WTC11 (cell line): ENCODE measurements at regions not wholly inside any gene's neighbourhood (a gene's known extent, or its start where the extent isn't known, plus 50 kb on each side); places are given as distances from the start of the nearest gene placed in this dataset.

Experiments used
- ATAC-seq: fragments of 200-7000 bp; cut with Tn5 transposase; 2 replicates; pipeline ENCODE4 v1.10.0; 2021; ENCODE audit warnings: mild to moderate bottlenecking, moderate library complexity
- CTCF ChIA-PET: fragments of 300-600 bp; sonication (Branson Sonifier 250); formaldehyde crosslinking; loops from one replicate; lab custom pipeline; 2021; ENCODE audit warnings: antibody characterized with exemption; lab: Charles Lee
- POLR2A ChIA-PET: fragments of 350-600 bp; sonication (Branson Sonifier 250); formaldehyde crosslinking; loops from one replicate; lab custom pipeline; 2021; ENCODE audit warnings: antibody characterized with exemption; lab: Charles Lee
- DNase-seq: peaks from one replicate; pipeline ENCODE4 v3.0.0; 2021; ENCODE audit warnings: low spot score
- H3K27ac Mint-ChIP-seq: 2 replicates; pipeline ENCODE4 v1.8.0; 2021; ENCODE audit warnings: mixed read lengths
- H3K27me3 Mint-ChIP-seq: 2 replicates; pipeline ENCODE4 v1.8.0; 2021; ENCODE audit warnings: low read depth, mild to moderate bottlenecking, moderate library complexity, mixed read lengths
- H3K36me3 Mint-ChIP-seq: 2 replicates; pipeline ENCODE4 v1.8.0; 2021; ENCODE audit warnings: mixed read lengths
- H3K4me1 Mint-ChIP-seq: 2 replicates; pipeline ENCODE4 v1.8.0; 2022; ENCODE audit warnings: mixed read lengths
- H3K4me3 Mint-ChIP-seq: 2 replicates; pipeline ENCODE4 v1.8.0; 2021; ENCODE audit warnings: mild to moderate bottlenecking, moderate library complexity, mixed read lengths
- H3K9me3 Mint-ChIP-seq: 2 replicates; pipeline ENCODE4 v1.8.0; 2021; ENCODE audit warnings: mixed read lengths
- ATF1 ChIP-seq: sonication (generic); formaldehyde crosslinking; IDR thresholded peaks from 2 replicates; pipeline ENCODE4 v1.8.1; 2023; ENCODE audit warnings: mild to moderate bottlenecking, moderate library complexity, missing genetic modification reagents
- ELF4 ChIP-seq: sonication (generic); formaldehyde crosslinking; IDR thresholded peaks from 2 replicates; pipeline ENCODE4 v1.8.1; 2022; ENCODE audit warnings: low read depth, mild to moderate bottlenecking, moderate library complexity, missing genetic modification reagents
- ESRRA ChIP-seq: sonication (generic); formaldehyde crosslinking; IDR thresholded peaks from 2 replicates; pipeline ENCODE4 v1.8.1; 2022; ENCODE audit warnings: mild to moderate bottlenecking, missing genetic modification reagents, borderline replicate concordance
- HMGA2 ChIP-seq: fragments of 250-450 bp; sonication (Bioruptor Pico); IDR thresholded peaks from 2 replicates; pipeline ENCODE4 v1.4.0; 2021; ENCODE audit warnings: mild to moderate bottlenecking, moderate library complexity
- JAZF1 ChIP-seq: fragments of 250-450 bp; sonication (Bioruptor Pico); IDR thresholded peaks from 2 replicates; pipeline ENCODE4 v1.9.0; 2021; ENCODE audit warnings: moderate library complexity, mild to moderate bottlenecking, inconsistent platforms
- MLX ChIP-seq: sonication (generic); formaldehyde crosslinking; IDR thresholded peaks from 2 replicates; pipeline ENCODE4 v1.8.1; 2023; ENCODE audit warnings: mild to moderate bottlenecking, missing genetic modification reagents, moderate library complexity
- PRDM15 ChIP-seq: sonication (generic); formaldehyde crosslinking; IDR thresholded peaks from 2 replicates; pipeline ENCODE4 v1.8.0; 2022; ENCODE audit warnings: missing genetic modification reagents
- PRRX2 ChIP-seq: fragments of 250-450 bp; sonication (Bioruptor Pico); IDR thresholded peaks from 2 replicates; pipeline ENCODE4 v1.8.0; 2021; ENCODE audit warnings: mild to moderate bottlenecking
- RORB ChIP-seq: fragments of 250-450 bp; sonication (Bioruptor Pico); IDR thresholded peaks from 2 replicates; pipeline ENCODE4 v1.9.0; 2021; ENCODE audit warnings: mild to moderate bottlenecking
- TEAD4 ChIP-seq: sonication (generic); formaldehyde crosslinking; IDR thresholded peaks from 2 replicates; pipeline ENCODE4 v1.8.0; 2022; ENCODE audit warnings: mild to moderate bottlenecking, missing genetic modification reagents
- ZNF138 ChIP-seq: sonication (generic); formaldehyde crosslinking; conservative IDR thresholded peaks from 2 replicates; pipeline ENCODE4 v1.8.1; 2022; ENCODE audit warnings: mild to moderate bottlenecking, moderate library complexity, missing genetic modification reagents
- ZNF219 ChIP-seq: sonication (generic); formaldehyde crosslinking; IDR thresholded peaks from 2 replicates; pipeline ENCODE4 v1.8.0; 2023; ENCODE audit warnings: missing genetic modification reagents, mild to moderate bottlenecking, borderline replicate concordance
- ZNF232 ChIP-seq: sonication (generic); formaldehyde crosslinking; IDR thresholded peaks from 2 replicates; pipeline ENCODE4 v1.8.0; 2022; ENCODE audit warnings: mild to moderate bottlenecking, missing genetic modification reagents
- ZNF317 ChIP-seq: sonication (generic); formaldehyde crosslinking; IDR thresholded peaks from 2 replicates; pipeline ENCODE4 v1.8.1; 2023; ENCODE audit warnings: low read depth, mild to moderate bottlenecking, moderate library complexity, missing genetic modification reagents, borderline replicate concordance
- TF ChIP-seq, protein P1 (sequence below): sonication (generic); formaldehyde crosslinking; IDR thresholded peaks from 2 replicates; pipeline ENCODE4 v1.8.0; 2022; ENCODE audit warnings: mild to moderate bottlenecking, missing genetic modification reagents
- TF ChIP-seq, protein P2 (sequence below): fragments of 250-450 bp; sonication (Bioruptor Pico); IDR thresholded peaks from 2 replicates; pipeline ENCODE4 v1.8.0; 2021; ENCODE audit warnings: mild to moderate bottlenecking
- TF ChIP-seq, protein P3 (sequence below): sonication (generic); formaldehyde crosslinking; IDR thresholded peaks from 2 replicates; pipeline ENCODE4 v1.8.1; 2023; ENCODE audit warnings: mild to moderate bottlenecking, missing genetic modification reagents
- TF ChIP-seq, protein P4 (sequence below): sonication (generic); formaldehyde crosslinking; IDR thresholded peaks from 2 replicates; pipeline ENCODE4 v1.8.1; 2022; ENCODE audit warnings: low read depth, missing genetic modification reagents, borderline replicate concordance
- TF ChIP-seq, protein P5 (sequence below): sonication (generic); formaldehyde crosslinking; IDR thresholded peaks from 2 replicates; pipeline ENCODE4 v1.8.0; 2022; ENCODE audit warnings: mild to moderate bottlenecking, missing genetic modification reagents
- TF ChIP-seq, protein P6 (sequence below): sonication (generic); formaldehyde crosslinking; IDR thresholded peaks from 2 replicates; pipeline ENCODE4 v1.8.1; 2023; ENCODE audit warnings: mild to moderate bottlenecking, missing genetic modification reagents

DNA sequence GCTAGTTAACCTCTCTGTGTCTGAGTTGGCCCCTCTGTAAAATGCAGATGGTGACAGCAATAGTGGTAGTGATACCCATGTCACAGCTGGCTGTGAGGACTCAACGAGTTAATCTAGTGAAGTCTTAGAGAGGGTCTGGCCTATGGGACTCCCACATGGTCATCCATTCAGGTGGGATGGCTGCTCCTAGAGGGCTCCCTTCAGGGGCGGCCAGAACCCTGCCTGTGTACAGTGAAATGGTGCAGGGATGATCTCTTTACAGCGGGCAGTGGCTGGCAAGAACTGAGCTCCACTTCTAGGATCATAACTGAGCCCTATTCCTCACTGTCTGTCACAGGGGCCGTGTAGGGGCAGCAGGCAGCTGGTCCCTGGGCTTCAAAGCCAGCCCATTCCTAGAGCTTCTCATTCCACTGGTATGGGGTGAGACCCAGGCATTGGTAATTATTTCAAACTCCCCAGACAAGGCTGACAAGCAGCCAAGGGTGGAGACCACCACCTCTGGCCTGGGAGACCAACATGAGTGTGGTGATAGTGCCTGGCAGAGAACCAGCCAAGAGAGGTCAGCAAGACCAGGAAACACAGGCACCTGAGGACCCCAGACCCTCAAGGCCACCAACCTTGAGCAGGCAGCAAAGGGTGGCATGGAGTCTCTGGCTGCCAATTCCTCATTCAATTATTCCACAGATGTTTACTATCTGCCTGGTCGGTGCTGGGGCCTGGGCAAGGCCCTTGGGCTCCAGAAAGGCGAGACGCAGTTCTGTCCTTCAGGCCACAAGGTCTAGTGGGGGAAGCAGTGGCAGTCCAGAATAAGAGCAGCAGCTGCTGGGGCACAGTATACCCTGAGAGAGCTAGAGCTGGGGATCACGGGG, 103.4 kb downstream of the MRPL14 start:
- Mint-ChIP-seq H3K27ac (no peak overlapping the region), H3K4me3 (no peak overlapping the region), H3K27me3 (no peaks in the 10 kb centered on the region)
- DNase-seq (no peak), ATAC-seq (no peak)
- POLR2A ChIA-PET, result no interaction called here
- CTCF ChIA-PET, result interaction anchor here (0.5 to 1.8 kb wide), 5 partner anchors 51 to 160 kb away, joined by 3 to 5 read pairs (median 3); no protein-coding TSS in a partner anchor
- TF ChIP-seq ATF1 (no peak), ZNF317 (CRISPR knock-in tag) (no peak)
- TF ChIP-seq, protein P1, sequence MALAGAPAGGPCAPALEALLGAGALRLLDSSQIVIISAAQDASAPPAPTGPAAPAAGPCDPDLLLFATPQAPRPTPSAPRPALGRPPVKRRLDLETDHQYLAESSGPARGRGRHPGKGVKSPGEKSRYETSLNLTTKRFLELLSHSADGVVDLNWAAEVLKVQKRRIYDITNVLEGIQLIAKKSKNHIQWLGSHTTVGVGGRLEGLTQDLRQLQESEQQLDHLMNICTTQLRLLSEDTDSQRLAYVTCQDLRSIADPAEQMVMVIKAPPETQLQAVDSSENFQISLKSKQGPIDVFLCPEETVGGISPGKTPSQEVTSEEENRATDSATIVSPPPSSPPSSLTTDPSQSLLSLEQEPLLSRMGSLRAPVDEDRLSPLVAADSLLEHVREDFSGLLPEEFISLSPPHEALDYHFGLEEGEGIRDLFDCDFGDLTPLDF (CRISPR knock-in tag), result no peak
- TF ChIP-seq, all 79 proteins: peak for 0
- no peaks in the 10 kb centered on the region for H3K36me3 Mint-ChIP-seq
- H3K9me3 Mint-ChIP-seq, result peaks cover 2% of the 10 kb centered on the region; the same call in 1 of the 2 replicates
- H3K4me1 Mint-ChIP-seq, result no peaks in the 10 kb centered on the region

- ATAC-seq (no peak), DNase-seq (no peak)
- H3K27ac Mint-ChIP-seq, result no peak overlapping the region
- ChIA-PET CTCF (interaction anchor here (0.5 to 1.9 kb wide), 4 partner anchors 40 to 159 kb away, joined by 3 to 11 read pairs (median 4); no protein-coding TSS in a partner anchor), POLR2A (no interaction called here)
- H3K9me3 Mint-ChIP-seq, result peaks cover 5% of the 10 kb centered on the region; the same call in 1 of the 2 replicates
- H3K4me3 Mint-ChIP-seq, result no peak overlapping the region
- H3K4me1 Mint-ChIP-seq, result no peaks in the 10 kb centered on the region
- H3K36me3 Mint-ChIP-seq, result no peaks in the 10 kb centered on the region
- H3K27me3 Mint-ChIP-seq, result no peaks in the 10 kb centered on the region
- TF ChIP-seq, protein P2, sequence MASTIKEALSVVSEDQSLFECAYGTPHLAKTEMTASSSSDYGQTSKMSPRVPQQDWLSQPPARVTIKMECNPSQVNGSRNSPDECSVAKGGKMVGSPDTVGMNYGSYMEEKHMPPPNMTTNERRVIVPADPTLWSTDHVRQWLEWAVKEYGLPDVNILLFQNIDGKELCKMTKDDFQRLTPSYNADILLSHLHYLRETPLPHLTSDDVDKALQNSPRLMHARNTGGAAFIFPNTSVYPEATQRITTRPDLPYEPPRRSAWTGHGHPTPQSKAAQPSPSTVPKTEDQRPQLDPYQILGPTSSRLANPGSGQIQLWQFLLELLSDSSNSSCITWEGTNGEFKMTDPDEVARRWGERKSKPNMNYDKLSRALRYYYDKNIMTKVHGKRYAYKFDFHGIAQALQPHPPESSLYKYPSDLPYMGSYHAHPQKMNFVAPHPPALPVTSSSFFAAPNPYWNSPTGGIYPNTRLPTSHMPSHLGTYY (CRISPR knock-in tag), result no peak
- TF ChIP-seq ZNF232 (CRISPR knock-in tag) (no peak), HMGA2 (CRISPR knock-in tag) (no peak), ESRRA (CRISPR knock-in tag) (no peak), RORB (no peak), ZNF138 (CRISPR knock-in tag) (no peak), PRDM15 (no peak), PRRX2 (no peak), ZNF219 (no peak), JAZF1 (CRISPR knock-in tag) (no peak), ELF4 (CRISPR knock-in tag) (no peak), MLX (no peak), ZNF317 (CRISPR knock-in tag) (no peak), TEAD4 (no peak)
- TF ChIP-seq, protein P3, sequence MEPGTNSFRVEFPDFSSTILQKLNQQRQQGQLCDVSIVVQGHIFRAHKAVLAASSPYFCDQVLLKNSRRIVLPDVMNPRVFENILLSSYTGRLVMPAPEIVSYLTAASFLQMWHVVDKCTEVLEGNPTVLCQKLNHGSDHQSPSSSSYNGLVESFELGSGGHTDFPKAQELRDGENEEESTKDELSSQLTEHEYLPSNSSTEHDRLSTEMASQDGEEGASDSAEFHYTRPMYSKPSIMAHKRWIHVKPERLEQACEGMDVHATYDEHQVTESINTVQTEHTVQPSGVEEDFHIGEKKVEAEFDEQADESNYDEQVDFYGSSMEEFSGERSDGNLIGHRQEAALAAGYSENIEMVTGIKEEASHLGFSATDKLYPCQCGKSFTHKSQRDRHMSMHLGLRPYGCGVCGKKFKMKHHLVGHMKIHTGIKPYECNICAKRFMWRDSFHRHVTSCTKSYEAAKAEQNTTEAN, result no peak
- TF ChIP-seq, protein P4, sequence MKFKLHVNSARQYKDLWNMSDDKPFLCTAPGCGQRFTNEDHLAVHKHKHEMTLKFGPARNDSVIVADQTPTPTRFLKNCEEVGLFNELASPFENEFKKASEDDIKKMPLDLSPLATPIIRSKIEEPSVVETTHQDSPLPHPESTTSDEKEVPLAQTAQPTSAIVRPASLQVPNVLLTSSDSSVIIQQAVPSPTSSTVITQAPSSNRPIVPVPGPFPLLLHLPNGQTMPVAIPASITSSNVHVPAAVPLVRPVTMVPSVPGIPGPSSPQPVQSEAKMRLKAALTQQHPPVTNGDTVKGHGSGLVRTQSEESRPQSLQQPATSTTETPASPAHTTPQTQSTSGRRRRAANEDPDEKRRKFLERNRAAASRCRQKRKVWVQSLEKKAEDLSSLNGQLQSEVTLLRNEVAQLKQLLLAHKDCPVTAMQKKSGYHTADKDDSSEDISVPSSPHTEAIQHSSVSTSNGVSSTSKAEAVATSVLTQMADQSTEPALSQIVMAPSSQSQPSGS, result no peak
- TF ChIP-seq, protein P5, sequence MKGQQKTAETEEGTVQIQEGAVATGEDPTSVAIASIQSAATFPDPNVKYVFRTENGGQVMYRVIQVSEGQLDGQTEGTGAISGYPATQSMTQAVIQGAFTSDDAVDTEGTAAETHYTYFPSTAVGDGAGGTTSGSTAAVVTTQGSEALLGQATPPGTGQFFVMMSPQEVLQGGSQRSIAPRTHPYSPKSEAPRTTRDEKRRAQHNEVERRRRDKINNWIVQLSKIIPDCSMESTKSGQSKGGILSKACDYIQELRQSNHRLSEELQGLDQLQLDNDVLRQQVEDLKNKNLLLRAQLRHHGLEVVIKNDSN (CRISPR knock-in tag), result no peak
- TF ChIP-seq, protein P6, sequence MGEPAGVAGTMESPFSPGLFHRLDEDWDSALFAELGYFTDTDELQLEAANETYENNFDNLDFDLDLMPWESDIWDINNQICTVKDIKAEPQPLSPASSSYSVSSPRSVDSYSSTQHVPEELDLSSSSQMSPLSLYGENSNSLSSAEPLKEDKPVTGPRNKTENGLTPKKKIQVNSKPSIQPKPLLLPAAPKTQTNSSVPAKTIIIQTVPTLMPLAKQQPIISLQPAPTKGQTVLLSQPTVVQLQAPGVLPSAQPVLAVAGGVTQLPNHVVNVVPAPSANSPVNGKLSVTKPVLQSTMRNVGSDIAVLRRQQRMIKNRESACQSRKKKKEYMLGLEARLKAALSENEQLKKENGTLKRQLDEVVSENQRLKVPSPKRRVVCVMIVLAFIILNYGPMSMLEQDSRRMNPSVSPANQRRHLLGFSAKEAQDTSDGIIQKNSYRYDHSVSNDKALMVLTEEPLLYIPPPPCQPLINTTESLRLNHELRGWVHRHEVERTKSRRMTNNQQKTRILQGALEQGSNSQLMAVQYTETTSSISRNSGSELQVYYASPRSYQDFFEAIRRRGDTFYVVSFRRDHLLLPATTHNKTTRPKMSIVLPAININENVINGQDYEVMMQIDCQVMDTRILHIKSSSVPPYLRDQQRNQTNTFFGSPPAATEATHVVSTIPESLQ, result no peak
Observed at GRCh38 chr6:44022671-44023352, 104.4 kb downstream of the MRPL14 start.
